HFF-Myc (cell line): ENCODE measurements at regions not wholly inside any gene's neighbourhood (a gene's known extent, or its start where the extent isn't known, plus 50 kb on each side); places are given as distances from the start of the nearest gene placed in this dataset.

Experiments used
- DNase-seq: peaks from one replicate; pipeline ENCODE4 v3.0.0-alpha.2; 2011; ENCODE audit warnings: low read depth; ENCODE audit errors: extremely low read depth
- H3K4me3 ChIP-seq: replicated peaks from 2 replicates; pipeline ENCODE4 v1.5.1; 2011; ENCODE audit warnings: low read depth, mild to moderate bottlenecking, control low read depth, low read length
- CTCF ChIP-seq: IDR thresholded peaks from 2 replicates; pipeline ENCODE4 v1.5.1; 2012; ENCODE audit warnings: mild to moderate bottlenecking, low read depth, low read length, control low read depth; ENCODE audit errors: missing control alignments

- DNase-seq: no peak
- no peak overlapping the region for H3K4me3 ChIP-seq
These were observed 315.7 kb upstream of the SLITRK5 start for GRCh38 chr13:87355451-87355850.

GRCh38 chr13:87356314-87356713 lies 314.9 kb upstream of the SLITRK5 start:
- DNase-seq: no peak
- TF ChIP-seq CTCF: no peak

More at GRCh38 chr13:87355451-87355850, 315.7 kb upstream of the SLITRK5 start:
- no peak for TF ChIP-seq CTCF

GRCh38 chr13:87358319-87358718 lies 312.9 kb upstream of the SLITRK5 start:
- TF ChIP-seq CTCF: no peak
- DNase-seq: no peak
- H3K4me3 ChIP-seq: no peak overlapping the region

More at GRCh38 chr13:87356314-87356713, 314.9 kb upstream of the SLITRK5 start:
- no peak overlapping the region for H3K4me3 ChIP-seq

GRCh38 chr13:87361216-87361615 lies 310.0 kb upstream of the SLITRK5 start:
- H3K4me3 ChIP-seq: no peak overlapping the region
- TF ChIP-seq CTCF: no peak
- no peak for DNase-seq

GRCh38 chr13:87368639-87369038 lies 302.5 kb upstream of the SLITRK5 start:
- no peak for TF ChIP-seq CTCF
- no peak for DNase-seq
- H3K4me3 ChIP-seq: no peak overlapping the region

GRCh38 chr13:87376081-87376480 lies 295.1 kb upstream of the SLITRK5 start:
- no peak for DNase-seq
- no peak overlapping the region for H3K4me3 ChIP-seq
- no peak for TF ChIP-seq CTCF

GRCh38 chr13:87384099-87384498 lies 287.1 kb upstream of the SLITRK5 start:
- no peak for TF ChIP-seq CTCF
- no peak for DNase-seq
- H3K4me3 ChIP-seq: no peak overlapping the region
